Motor neuron (in vitro differentiated cells): ENCODE measurements at regions not wholly inside any gene's neighbourhood (a gene's known extent, or its start where the extent isn't known, plus 50 kb on each side); places are given as distances from the start of the nearest gene placed in this dataset.
"Not testable (repeated sequence)": the region's sequence is repeated elsewhere in the genome, so short reads cannot be mapped to it uniquely, and the experiment has no call there.

Experiments used
- ATAC-seq, 8 experiments: fragments of 200-7000 bp; cut with Tn5 transposase; replicated peaks in 6 of 8; 2 replicates each; pipeline ENCODE4 v1.8.0; 2021; ENCODE audit warnings: mild to moderate bottlenecking in 8 of 8, moderate library complexity in 8 of 8
- H3K27ac ChIP-seq, 2 donors: fragments of 250-450 bp; sonication (Bioruptor Pico); 2 replicates each; pipeline ENCODE4 v1.9.0; 2021; ENCODE audit warnings: antibody characterized with exemption in 2 of 2, mild to moderate bottlenecking in 2 of 2, moderate library complexity in 1 of 2
- H3K4me1 ChIP-seq, 2 donors: fragments of 250-450 bp; sonication (Bioruptor Pico); replicated peaks in 1 of 2; 2 replicates each; pipeline ENCODE4 v1.6.1; 2021; ENCODE audit warnings: antibody characterized with exemption in 2 of 2, mild to moderate bottlenecking in 2 of 2, moderate library complexity in 1 of 2
- H3K4me3 ChIP-seq, 5 donors: fragments of 250-450 bp; sonication (Bioruptor Pico); 2 replicates each; pipeline ENCODE4 v1.9.0; 2021; ENCODE audit warnings: antibody characterized with exemption in 5 of 5, mild to moderate bottlenecking in 5 of 5, moderate library complexity in 4 of 5
- WGBS, 10 experiments: fragments of 450-650 bp; shearing (Covaris generic); methylation state at CpG; one replicate each; pipeline ENCODE4 v1.0.0; 2022; 5-methylcytosine and 5-hydroxymethylcytosine counted together
- in situ Hi-C, 9 experiments: fragments of 400-800 bp; cut with MboI; loops; one replicate each; pipeline ENCODE4 v1.15.0; 2021; ENCODE audit warnings: low sequenced_read_pairs in 9 of 9, low pct_unique_long_range_greater_than_20kb in 2 of 9; ENCODE audit not compliant: unreplicated experiment in 9 of 9

DNA sequence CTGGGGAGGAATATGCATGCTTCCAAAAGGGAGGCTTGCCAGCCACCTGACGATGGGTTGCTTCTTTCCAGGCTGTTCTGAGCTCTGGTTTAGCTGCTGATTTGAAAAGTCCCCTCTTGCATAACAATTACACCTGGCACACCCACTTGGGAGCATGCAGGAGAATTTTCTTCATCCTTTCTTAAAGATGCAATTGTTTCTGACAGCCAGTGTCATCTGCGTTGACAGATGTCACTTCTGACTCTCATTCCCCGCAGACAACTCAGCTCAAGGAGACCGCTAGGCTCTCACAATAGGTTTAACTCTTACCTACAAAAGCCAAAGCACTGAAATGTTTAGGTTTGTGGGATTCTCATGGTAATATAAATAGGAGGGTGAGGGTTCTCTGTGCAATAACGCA, 185.6 kb upstream of the SYNPR start:
- in situ Hi-C loops = no loop called here
- H3K4me1 ChIP-seq = peaks cover 37 to 56% of the 10 kb centered on the region in 2 donors
- peak in 1 of 8 experiments; percentile 13 for ATAC-seq
- WGBS, 10 experiments = 0 to 100% (median 49%) methylated on average over 1 to 5 of the region's 5 CpGs; no CpG with 5 or more reads in 2 of the 10 experiments
- H3K27ac ChIP-seq = no peak overlapping the region
- H3K4me3 ChIP-seq = no peak overlapping the region

DNA sequence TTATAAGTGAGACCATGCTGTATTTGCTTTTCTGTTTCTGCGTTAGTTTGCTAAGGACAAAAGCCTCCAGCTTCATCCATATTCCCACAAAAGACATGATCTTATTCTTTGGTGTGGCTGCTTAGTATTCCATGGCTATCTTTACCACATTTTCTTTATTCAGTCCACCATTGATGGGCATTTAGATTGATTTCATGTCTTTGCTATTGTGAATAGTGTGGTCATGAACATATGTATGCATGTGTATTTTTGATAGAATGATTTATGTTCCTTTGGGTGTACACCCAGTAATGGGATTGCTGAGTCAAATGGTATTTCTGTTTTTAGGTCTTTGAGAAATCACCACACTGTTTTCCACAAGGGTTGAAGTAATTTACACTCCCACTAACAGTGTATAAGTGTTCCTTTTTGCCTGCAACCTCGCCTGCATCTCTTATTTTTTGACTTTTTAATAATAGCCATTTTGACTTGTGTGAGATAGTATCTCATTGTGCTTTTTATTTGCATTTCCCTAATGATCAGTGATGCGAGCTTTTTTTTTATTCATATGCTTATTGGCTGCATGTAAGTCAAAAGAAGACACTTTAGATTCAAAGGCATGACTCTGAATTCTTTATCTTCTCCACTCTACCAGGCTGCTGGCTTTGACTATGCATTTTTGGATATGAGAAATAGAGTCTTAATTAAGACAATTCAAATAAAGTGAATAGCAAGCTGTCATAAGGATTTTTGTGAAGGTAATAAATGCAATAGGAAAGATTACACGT, 183.3 kb upstream of the SYNPR start:
- ATAC-seq = peak; percentile 10 to 73 (median 67)
- H3K4me3 ChIP-seq = no peak overlapping the region
- in situ Hi-C loops = no loop called here
- H3K27ac ChIP-seq = no peak overlapping the region
- WGBS, 10 experiments = 13 to 83% (median 29%) methylated on average over 1 to 4 of the region's 4 CpGs; no CpG with 5 or more reads in 1 of the 10 experiments
- H3K4me1 ChIP-seq = peaks cover 27 to 47% of the 10 kb centered on the region in 2 donors

DNA sequence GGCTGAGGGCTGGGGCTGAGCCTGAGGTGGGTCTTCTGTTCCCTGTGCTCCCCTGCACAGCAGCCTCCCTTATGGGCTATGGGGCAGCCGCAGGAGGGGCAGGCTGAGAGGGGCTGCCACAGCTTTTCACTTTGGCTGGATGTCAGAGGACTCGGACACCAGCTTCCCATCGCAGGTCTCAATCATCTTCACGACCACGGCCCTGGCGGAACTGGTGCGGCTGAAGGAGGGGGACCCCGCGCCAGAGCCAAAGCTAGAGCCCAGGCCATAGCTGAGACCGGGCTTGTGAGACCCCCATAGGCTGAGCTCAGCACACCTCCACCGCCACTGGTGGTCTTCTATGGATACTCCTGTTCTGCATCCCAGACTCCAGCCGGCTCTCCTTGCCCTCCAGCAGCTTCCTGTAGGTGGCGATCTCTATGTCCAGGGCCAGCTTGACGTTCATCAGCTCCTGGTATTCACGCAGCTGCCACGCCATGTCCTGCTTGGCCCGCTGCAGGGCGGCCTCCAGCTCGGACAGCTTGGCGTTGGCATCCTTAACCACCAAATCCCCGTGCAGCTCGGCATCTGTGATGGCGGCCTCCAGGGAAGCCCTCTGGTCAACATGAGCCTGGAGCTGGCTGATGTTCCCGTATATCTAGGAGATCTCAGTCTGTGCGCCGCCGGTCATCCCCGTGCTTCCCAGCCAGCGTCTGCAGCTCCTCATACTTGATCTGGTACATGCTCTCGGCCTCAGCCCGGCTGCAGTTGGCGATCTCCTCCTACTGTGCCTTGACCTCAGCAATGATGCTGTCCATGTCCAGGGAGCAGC, 181.7 kb upstream of the SYNPR start:
- peaks cover 22 to 35% of the 10 kb centered on the region in 2 donors for H3K4me1 ChIP-seq
- 80 to 100% (median 93%) methylated on average over 1 to 9 of the region's 32 CpGs; no CpG with 5 or more reads in 3 of the 10 experiments for WGBS, 10 experiments
- no peak for ATAC-seq
- no peak overlapping the region for H3K4me3 ChIP-seq
- H3K27ac ChIP-seq = no peak overlapping the region
- in situ Hi-C loops = no loop called here

DNA sequence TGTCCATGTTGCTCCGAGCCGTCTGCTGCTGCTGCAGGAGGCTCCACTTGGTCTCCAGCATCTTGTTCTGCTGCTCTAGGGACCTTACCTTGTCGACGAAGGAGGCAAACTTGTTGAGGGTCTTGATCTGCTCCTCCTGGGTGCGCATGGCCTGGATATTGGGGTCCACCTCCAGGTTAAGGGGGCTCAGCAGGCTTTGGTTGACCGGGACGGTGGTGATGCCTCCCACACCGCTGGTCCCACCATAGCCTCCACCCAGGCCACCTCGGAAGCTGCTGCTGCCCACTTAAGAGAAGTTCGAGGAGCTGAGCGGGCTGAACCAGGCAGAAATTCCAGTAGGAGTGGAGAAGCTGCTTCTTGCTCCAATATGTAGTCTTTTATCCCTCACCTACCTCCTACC, 180.7 kb upstream of the SYNPR start:
- Histone ChIP-seq H3K4me1 (peaks cover 21 to 35% of the 10 kb centered on the region in 2 donors), H3K27ac (no peak overlapping the region), H3K4me3 (no peak overlapping the region)
- in situ Hi-C loops = no loop called here
- 45 to 100% (median 89%) methylated on average over 1 to 7 of the region's 11 CpGs; no CpG with 5 or more reads in 3 of the 10 experiments for WGBS, 10 experiments
- ATAC-seq = no peak

DNA sequence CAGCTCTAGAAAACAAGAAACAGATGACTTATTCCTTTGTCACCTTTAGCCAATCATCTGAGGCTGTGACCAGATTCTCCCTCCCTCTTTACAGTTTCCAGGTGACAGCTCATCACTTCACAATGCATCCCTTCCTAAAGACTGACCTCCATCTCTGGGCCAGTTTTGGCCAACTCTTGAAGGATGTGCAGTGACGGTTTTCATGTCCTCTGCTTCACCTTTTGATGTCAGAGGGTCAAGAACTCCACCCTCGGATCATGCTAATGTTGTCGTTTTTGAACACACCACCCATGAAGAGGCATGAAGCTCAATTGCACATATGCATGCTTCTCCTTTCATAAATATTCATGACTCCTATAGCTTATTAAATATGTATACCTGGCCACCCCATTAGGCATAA, 161.2 kb upstream of the SYNPR start:
- peak in 3 of 8 experiments; percentile 69 to 88 (median 76) for ATAC-seq
- no peaks in the 10 kb centered on the region for H3K4me1 ChIP-seq
- no peak overlapping the region for H3K4me3 ChIP-seq
- 0 to 92% (median 84%) methylated on average over 1 to 3 of the region's 3 CpGs; no CpG with 5 or more reads in 2 of the 10 experiments for WGBS, 10 experiments
- in situ Hi-C loops = no loop called here
- no peak overlapping the region for H3K27ac ChIP-seq

DNA sequence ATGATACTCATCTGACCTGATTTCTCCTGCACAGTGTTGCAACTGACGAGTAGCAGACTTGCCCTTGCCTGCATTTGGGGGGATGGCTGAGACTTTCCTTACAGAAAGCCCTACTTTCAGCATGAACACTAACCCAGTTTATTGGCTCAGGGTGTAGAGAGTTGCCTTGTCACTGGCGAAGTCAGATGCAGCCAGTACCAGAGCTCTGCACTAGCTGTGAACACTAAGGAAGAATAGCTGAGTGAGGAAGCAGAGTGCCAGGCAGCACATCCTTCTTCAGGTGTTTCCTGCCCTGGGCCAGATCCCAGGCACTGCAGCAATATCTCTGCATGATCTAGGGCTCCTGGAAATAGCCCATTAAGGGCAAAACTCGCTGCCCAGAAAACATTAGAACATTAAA, 154.0 kb upstream of the SYNPR start:
- Histone ChIP-seq H3K4me1 (peaks cover 0 to 7% of the 10 kb centered on the region in 2 donors), H3K27ac (no peak overlapping the region), H3K4me3 (no peak overlapping the region)
- 0 to 100% (median 69%) methylated on average over 1 to 3 of the region's 3 CpGs; no CpG with 5 or more reads in 4 of the 10 experiments for WGBS, 10 experiments
- in situ Hi-C loops = no loop called here
- peak in 5 of 8 experiments; percentile 43 to 71 (median 51) for ATAC-seq

DNA sequence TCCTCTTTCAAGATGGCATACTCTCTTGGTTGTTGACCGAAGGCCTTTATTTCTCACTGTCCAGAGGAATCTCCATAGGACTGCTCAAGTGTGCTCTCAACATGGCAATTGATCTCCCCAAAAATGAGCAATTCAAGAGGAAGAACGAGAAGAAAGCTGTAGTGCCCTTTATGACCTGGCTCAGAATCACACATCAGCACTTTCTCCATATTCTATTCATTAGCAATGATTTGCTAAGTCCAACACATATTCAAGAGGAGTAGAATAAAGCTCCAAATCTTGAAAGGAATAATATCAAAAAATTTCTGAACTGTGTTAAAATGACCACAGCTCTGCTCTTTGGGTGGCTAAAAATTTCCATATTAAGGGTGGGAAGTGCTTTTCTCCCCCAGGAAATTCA, 151.6 kb upstream of the SYNPR start:
- no peak overlapping the region for H3K27ac ChIP-seq
- 0 to 100% (median 81%) methylated on average over 1 to 2 of the region's 2 CpGs; no CpG with 5 or more reads in 3 of the 10 experiments for WGBS, 10 experiments
- peaks cover 4 to 7% of the 10 kb centered on the region in 2 donors for H3K4me1 ChIP-seq
- peak in 2 of 8 experiments; percentile 56 to 88 for ATAC-seq
- in situ Hi-C loops = no loop called here
- H3K4me3 ChIP-seq = no peak overlapping the region

DNA sequence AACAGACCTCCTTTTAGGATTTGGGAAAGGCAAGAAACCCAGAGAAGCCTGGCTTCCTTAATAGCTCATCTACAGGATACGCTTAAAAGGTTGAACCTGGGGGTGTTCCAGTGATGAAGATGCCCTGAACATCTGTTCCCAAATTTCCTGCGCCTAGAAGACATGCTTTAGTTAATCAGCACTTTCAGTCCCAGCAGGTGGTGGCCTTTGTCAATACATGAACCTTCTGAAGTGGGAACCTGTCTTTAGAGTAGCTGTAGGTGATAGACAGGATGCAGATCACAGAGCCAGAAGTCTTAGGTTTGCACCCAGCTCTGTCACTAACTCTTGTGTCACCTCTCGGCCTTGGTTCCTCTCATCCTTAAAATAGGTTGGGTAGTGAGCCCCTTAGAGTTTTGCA, 149.7 kb upstream of the SYNPR start:
- 38 to 100% (median 88%) methylated on average over 1 to 3 of the region's 3 CpGs; no CpG with 5 or more reads in 3 of the 10 experiments for WGBS, 10 experiments
- ATAC-seq = no peak
- H3K4me3 ChIP-seq = no peak overlapping the region
- no peak overlapping the region for H3K27ac ChIP-seq
- in situ Hi-C loops = no loop called here
- H3K4me1 ChIP-seq = peaks cover 4 to 7% of the 10 kb centered on the region in 2 donors

DNA sequence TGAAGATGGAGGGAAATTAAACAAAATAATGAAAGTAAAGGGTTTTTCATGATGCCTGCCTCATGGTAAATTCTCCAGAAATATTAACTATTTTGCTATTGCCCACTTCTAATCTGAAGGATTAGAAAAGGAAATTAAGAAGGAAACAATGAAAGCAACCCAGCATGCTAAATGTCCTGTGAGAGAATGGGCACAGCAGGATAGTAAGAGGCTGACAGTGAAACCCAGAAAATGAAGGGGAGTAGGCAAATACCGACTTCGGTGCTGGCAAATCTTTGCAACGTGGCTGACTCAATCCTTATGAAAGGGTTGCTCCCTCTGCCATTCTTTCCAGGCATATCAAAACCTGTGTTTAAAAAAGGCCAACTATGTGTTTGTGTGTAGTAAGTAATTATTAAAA, 147.5 kb upstream of the SYNPR start:
- peaks cover 2 to 9% of the 10 kb centered on the region in 2 donors for H3K4me1 ChIP-seq
- H3K27ac ChIP-seq = no peak overlapping the region
- no peak for ATAC-seq
- in situ Hi-C loops = no loop called here
- whole genome bisulfite sequencing, 10 experiments = 15 to 67% (median 31%) methylated on average over 1 to 3 of the region's 3 CpGs; no CpG with 5 or more reads in 4 of the 10 experiments
- H3K4me3 ChIP-seq = no peak overlapping the region

DNA sequence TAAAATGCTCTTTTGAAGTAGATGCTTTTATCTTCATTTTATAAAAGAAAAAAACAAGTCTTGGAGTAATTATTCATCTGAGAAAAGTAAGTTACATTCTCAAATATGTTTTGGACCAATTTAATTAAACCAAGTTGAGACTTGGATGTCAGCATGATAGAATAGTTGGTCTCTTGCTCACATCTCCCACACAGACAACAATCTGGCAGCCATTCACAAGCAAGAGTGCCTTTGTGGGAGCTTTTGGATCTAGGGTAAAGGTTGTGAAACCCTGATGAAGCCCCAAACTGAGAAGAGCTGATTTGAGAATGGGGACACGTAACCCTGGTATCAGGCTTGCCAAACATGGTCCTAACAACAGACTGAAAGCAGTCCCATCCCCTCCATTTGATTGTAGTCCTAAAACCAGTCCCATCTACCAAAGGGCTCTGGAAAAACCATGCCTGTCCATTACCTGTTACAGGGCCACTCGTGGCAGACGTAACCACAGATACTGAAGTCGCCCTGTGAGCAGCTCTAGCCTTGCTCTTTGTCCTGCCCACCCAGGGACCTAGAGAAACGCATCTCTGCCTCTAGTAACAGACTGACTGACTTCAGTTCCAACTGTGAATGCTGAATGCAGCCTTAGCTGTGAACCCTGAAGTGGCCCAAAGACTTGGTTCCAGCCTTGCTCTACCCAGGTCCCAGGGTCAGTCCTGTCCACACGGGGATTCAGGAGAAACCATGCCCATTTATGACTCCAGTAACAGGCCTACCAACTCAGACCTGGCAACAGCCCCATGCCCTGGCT, 145.5 kb upstream of the SYNPR start:
- ATAC-seq = no peak
- WGBS, 10 experiments = 63 to 100% (median 90%) methylated on average over 1 to 5 of the region's 6 CpGs; no CpG with 5 or more reads in 4 of the 10 experiments
- H3K27ac ChIP-seq = no peak overlapping the region
- peaks cover 5 to 9% of the 10 kb centered on the region in 2 donors for H3K4me1 ChIP-seq
- H3K4me3 ChIP-seq = no peak overlapping the region
- in situ Hi-C loops = no loop called here

DNA sequence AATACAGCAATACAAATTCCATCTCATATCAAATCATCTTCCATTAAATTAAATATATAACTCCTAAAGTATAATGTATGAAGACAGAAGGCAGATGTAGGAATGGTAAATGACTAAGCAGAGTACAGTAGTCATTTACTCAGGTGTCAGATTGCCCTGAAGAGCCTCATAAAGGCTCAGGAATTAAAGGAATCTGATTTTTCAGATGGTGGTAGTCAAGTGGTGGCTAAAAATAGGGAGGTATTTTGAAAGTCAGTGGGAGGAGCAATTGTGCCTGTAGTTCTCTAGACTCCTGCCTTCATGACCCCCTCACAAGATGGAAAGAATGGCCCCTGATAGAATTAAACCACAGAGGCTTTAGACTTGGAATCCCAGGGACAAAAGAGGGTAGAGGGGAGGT, 142.7 kb upstream of the SYNPR start:
- ATAC-seq = peak in 3 of 8 experiments; percentile 46 to 89 (median 59)
- in situ Hi-C loops = no loop called here
- H3K27ac ChIP-seq = no peak overlapping the region
- H3K4me1 ChIP-seq = peaks cover 5 to 9% of the 10 kb centered on the region in 2 donors
- no peak overlapping the region for H3K4me3 ChIP-seq

DNA sequence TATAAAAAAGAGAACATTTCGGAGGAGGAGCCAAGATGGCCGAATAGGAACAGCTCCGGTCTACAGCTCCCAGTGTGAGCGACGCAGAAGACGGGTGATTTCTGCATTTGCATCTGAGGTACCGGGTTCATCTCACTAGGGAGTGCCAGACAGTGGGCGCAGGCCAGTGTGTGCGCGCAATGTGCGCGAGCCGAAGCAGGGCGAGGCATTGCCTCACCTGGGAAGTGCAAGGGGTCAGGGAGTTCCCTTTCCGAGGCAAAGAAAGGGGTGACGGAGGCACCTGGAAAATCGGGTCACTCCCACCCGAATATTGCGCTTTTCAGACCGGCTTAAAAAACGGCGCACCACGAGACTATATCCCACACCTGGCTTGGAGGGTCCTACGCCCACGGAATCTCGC, 141.9 kb upstream of the SYNPR start:
- 31 to 100% (median 74%) methylated on average over 2 to 5 of the region's 26 CpGs; no CpG with 5 or more reads in 5 of the 10 experiments for WGBS, 10 experiments
- H3K4me3 ChIP-seq = peak overlapping the region in 1 of 5 donors; percentile 23
- H3K4me1 ChIP-seq, ATAC-seq, in situ Hi-C loops, H3K27ac ChIP-seq: not testable (repeated sequence)
